ENCODE measurements at regions not wholly inside any gene's neighbourhood (a gene's known extent, or its start where the extent isn't known, plus 50 kb on each side); places are given as distances from the start of the nearest gene placed in this dataset.

DNA sequence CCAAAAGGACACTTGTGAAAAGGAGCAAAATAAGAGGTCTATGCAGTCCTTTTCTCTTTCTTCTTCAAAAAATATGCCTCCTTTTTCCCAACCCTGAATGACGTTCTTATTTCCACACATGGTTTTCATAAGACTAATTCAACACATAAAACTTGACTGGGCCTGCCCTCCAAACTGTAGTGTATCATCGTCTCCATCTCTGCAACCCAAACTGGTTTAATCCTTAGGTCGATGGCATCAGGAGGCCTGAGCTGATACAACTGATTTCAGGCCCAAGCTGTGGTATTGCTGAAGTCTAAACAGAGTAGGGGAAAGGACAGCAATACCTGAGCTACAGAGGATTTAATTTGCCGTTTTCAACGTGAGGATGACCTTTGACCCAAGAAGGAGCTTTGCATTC is 130.0 kb upstream of the MTNR1B start:
- TF ChIP-seq FOXK2 (IDR thresholded peaks at IDR 0.05) = no peak
- TF ChIP-seq CTBP1 (IDR thresholded peaks at IDR 0.05; ENCODE audit: borderline replicate concordance) = peak; percentile 60
- DNase-seq (ENCODE audit: extremely low spot score) = no peak
- ChIA-PET POLR2A (interaction anchor here (0.8 to 1.5 kb wide), 2 partner anchors 17 to 45 kb away, joined by 3 read pairs; no protein-coding TSS in a partner anchor), CTCF (no interaction called here)

DNA sequence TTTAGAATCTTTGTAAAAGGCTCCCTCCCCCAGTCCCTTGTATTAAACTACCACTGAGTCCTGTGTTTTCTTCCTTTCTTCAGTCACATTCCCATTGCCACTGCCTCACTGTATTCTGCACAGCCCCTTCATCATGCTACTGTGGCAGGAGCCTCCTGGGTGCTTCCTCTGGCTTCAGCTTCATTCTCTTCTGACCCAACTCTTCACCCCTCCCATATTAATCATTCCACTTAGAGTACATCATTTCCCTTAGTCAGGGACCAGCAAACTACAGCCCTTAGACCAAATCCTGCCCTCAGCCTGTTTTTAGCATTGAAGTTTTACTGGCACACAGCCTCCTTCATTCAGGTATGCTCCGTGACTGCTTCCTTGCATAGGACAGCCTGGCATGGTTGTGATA is 127.7 kb upstream of the MTNR1B start:
- TF ChIP-seq CTBP1 (IDR thresholded peaks at IDR 0.05; ENCODE audit: borderline replicate concordance) (no peak), HDGF (IDR thresholded peaks at IDR 0.05; ENCODE audit: borderline replicate concordance) (no peak), LEF1 (IDR thresholded peaks at IDR 0.05; ENCODE audit: borderline replicate concordance) (no peak), ELF4 (IDR thresholded peaks at IDR 0.05) (no peak), TARDBP (IDR thresholded peaks at IDR 0.05) (no peak), SUZ12 (IDR thresholded peaks at IDR 0.05) (no peak), ZNF384 (IDR thresholded peaks at IDR 0.05) (no peak), BHLHE40 (IDR thresholded peaks at IDR 0.05; ENCODE audit: borderline replicate concordance) (no peak), FOXK2 (IDR thresholded peaks at IDR 0.05) (no peak), L3MBTL2 (conservative IDR thresholded peaks at IDR 0.05) (no peak), FOXM1 (IDR thresholded peaks at IDR 0.05; ENCODE audit: borderline replicate concordance) (no peak), SP1 (IDR thresholded peaks at IDR 0.05) (no peak), ARNT (IDR thresholded peaks at IDR 0.05) (no peak), FOXA1 (IDR thresholded peaks at IDR 0.05) (no peak), NFRKB (IDR thresholded peaks at IDR 0.05) (no peak)
- TF ChIP-seq, protein P1, sequence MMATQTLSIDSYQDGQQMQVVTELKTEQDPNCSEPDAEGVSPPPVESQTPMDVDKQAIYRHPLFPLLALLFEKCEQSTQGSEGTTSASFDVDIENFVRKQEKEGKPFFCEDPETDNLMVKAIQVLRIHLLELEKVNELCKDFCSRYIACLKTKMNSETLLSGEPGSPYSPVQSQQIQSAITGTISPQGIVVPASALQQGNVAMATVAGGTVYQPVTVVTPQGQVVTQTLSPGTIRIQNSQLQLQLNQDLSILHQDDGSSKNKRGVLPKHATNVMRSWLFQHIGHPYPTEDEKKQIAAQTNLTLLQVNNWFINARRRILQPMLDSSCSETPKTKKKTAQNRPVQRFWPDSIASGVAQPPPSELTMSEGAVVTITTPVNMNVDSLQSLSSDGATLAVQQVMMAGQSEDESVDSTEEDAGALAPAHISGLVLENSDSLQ (IDR thresholded peaks at IDR 0.05) = no peak
- DNase-seq (ENCODE audit: extremely low spot score) = no peak
- ChIA-PET POLR2A (no interaction called here), CTCF (interaction anchor here (0.9 kb wide), 1 partner anchor 9 kb away, joined by 3 read pairs; no protein-coding TSS in a partner anchor)

DNA sequence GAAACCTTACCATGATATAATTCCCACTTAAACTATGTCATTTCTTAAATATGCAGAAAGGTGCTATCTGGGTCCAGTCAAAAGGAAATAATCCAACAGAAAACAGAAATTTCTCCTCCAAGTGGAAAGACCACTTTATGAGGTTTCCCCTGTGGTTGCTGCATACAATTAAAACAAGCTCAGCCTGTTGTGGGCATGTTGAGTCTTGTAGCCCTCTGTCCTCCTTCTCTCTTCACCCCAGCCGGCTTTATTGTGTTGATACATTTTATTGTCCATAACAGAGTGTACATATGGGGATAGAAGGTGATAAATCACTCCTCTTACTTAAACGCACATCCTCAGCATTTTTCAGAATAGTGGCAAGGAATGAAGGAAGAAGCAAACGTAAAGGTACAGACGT is 126.0 kb upstream of the MTNR1B start:
- no peak for TF ChIP-seq ZNF384 (IDR thresholded peaks at IDR 0.05)
- TF ChIP-seq TARDBP (IDR thresholded peaks at IDR 0.05) = no peak
- TF ChIP-seq CTBP1 (IDR thresholded peaks at IDR 0.05; ENCODE audit: borderline replicate concordance) = peak; percentile 99
- TF ChIP-seq LEF1 (IDR thresholded peaks at IDR 0.05; ENCODE audit: borderline replicate concordance) = no peak
- peak; percentile 88 for TF ChIP-seq ARNT (IDR thresholded peaks at IDR 0.05)
- TF ChIP-seq FOXM1 (IDR thresholded peaks at IDR 0.05; ENCODE audit: borderline replicate concordance) = no peak
- no peak for TF ChIP-seq BHLHE40 (IDR thresholded peaks at IDR 0.05; ENCODE audit: borderline replicate concordance)
- TF ChIP-seq, protein P1 (IDR thresholded peaks at IDR 0.05) = peak; percentile 93
- TF ChIP-seq FOXA1 (IDR thresholded peaks at IDR 0.05) = peak; percentile 91
- TF ChIP-seq FOXK2 (IDR thresholded peaks at IDR 0.05) = peak; percentile 84; the same call in 1 of the 2 replicates
- peak; percentile 51 for DNase-seq (ENCODE audit: extremely low spot score)
- CTCF ChIA-PET = interaction anchor here (0.8 to 1.3 kb wide), 2 partner anchors 15 to 18 kb away, joined by 5 read pairs; no protein-coding TSS in a partner anchor
- POLR2A ChIA-PET = interaction anchor here (1.4 kb wide), 1 partner anchor 898 kb away, joined by 3 read pairs; the partner anchor contains the start of genes C11orf54 and TAF1D

DNA sequence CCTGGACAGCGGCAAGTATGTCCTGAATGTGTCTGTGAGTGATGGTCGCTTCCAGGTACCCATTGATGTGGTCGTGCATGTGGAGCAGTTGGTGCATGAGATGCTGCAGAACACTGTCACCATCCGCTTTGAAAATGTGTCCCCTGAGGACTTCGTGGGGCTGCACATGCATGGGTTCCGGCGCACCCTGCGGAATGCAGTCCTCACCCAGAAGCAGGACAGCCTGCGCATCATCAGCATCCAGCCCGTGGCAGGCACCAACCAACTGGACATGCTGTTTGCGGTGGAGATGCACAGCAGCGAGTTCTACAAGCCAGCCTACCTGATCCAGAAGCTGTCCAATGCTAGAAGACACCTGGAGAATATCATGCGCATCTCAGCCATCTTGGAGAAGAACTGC is 125.3 kb upstream of the MTNR1B start:
- ChIA-PET CTCF (interaction anchor here (1.3 kb wide), 1 partner anchor 17 kb away, joined by 5 read pairs; no protein-coding TSS in a partner anchor), POLR2A (no interaction called here)
- TF ChIP-seq ZNF384 (IDR thresholded peaks at IDR 0.05) (no peak), CTBP1 (IDR thresholded peaks at IDR 0.05; ENCODE audit: borderline replicate concordance) (no peak), HDGF (IDR thresholded peaks at IDR 0.05; ENCODE audit: borderline replicate concordance) (0 out of 2 replicates have a peak, but pooled peaks have one; percentile 51), ARNT (IDR thresholded peaks at IDR 0.05) (no peak)
- DNase-seq (ENCODE audit: extremely low spot score) = no peak

DNA sequence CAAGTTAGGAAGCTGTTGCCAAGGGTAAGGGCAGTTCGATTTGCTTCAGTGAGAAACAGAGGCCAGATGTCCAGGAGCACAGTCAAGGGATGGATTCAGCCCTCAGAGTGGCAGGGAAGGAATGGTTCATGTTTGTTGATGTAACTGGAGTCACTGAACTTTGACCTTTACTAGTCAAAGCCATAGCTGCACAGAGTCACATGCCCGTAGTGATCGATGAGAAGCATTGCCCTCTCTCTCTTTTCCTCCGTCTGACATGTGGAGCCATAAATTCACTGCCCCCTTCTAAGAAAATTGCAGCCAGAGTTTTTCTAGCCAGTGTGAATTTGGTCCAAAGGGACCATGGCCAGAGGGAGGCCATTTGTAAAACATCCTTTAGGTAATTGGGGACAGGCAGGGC is 124.1 kb upstream of the MTNR1B start:
- ChIA-PET CTCF (interaction anchor here (0.6 to 1.7 kb wide), 2 partner anchors 16 to 351 kb away, joined by 4 to 7 read pairs; no protein-coding TSS in a partner anchor), POLR2A (interaction anchor here (1.5 to 1.7 kb wide), 3 partner anchors 10 to 217 kb away, joined by 3 to 9 read pairs (median 4); no protein-coding TSS in a partner anchor)
- no peak for TF ChIP-seq TARDBP (IDR thresholded peaks at IDR 0.05)
- TF ChIP-seq SP1 (IDR thresholded peaks at IDR 0.05) = no peak
- 0 out of 2 replicates have a peak, but pooled peaks have one; percentile 5 for TF ChIP-seq CTBP1 (IDR thresholded peaks at IDR 0.05; ENCODE audit: borderline replicate concordance)
- TF ChIP-seq L3MBTL2 (conservative IDR thresholded peaks at IDR 0.05) = peak; percentile 68
- DNase-seq (ENCODE audit: extremely low spot score) = no peak

DNA sequence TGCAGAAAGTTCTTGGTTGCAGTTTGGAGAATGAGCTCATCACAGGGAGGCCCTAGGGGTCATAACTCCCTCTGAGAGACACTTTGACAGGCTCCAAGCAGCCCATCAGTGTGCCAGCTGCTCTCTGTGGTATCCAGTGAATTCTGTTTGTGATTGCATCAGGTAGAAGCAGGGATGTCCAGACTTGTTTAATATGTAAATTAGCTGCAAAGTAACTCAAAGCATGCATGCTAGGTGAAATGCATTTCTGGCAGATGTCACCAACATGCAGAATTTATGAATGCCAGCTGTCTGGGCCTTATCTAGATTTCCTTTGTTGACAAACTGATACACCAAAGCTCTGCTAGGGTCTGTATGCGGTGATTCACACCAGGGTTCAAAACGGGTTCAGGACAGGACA is 123.6 kb upstream of the MTNR1B start:
- DNase-seq (ENCODE audit: extremely low spot score) = no peak
- TF ChIP-seq NFRKB (IDR thresholded peaks at IDR 0.05) (no peak), BHLHE40 (IDR thresholded peaks at IDR 0.05; ENCODE audit: borderline replicate concordance) (no peak), ZNF384 (IDR thresholded peaks at IDR 0.05) (no peak), L3MBTL2 (conservative IDR thresholded peaks at IDR 0.05) (no peak)
- TF ChIP-seq, protein P1 (IDR thresholded peaks at IDR 0.05) = peak; percentile 98
- ChIA-PET POLR2A (interaction anchor here (1.5 to 1.7 kb wide), 3 partner anchors 9 to 217 kb away, joined by 3 to 9 read pairs (median 4); no protein-coding TSS in a partner anchor), CTCF (interaction anchor here (0.6 to 1.7 kb wide), 2 partner anchors 16 to 350 kb away, joined by 4 to 7 read pairs; no protein-coding TSS in a partner anchor)

Measured in HEK293T (cell line).